GM12873 (cell line): ENCODE measurements at regions not wholly inside any gene's neighbourhood (a gene's known extent, or its start where the extent isn't known, plus 50 kb on each side); places are given as distances from the start of the nearest gene placed in this dataset.

Experiments used
- TF ChIP-seq, protein P1 (sequence below): IDR thresholded peaks from 2 replicates; pipeline ENCODE4 v1.5.1; 2012; ENCODE audit warnings: low read depth, mild to moderate bottlenecking, moderate library complexity, low read length, control low read depth; ENCODE audit not compliant: insufficient read depth; ENCODE audit errors: missing control alignments

DNA sequence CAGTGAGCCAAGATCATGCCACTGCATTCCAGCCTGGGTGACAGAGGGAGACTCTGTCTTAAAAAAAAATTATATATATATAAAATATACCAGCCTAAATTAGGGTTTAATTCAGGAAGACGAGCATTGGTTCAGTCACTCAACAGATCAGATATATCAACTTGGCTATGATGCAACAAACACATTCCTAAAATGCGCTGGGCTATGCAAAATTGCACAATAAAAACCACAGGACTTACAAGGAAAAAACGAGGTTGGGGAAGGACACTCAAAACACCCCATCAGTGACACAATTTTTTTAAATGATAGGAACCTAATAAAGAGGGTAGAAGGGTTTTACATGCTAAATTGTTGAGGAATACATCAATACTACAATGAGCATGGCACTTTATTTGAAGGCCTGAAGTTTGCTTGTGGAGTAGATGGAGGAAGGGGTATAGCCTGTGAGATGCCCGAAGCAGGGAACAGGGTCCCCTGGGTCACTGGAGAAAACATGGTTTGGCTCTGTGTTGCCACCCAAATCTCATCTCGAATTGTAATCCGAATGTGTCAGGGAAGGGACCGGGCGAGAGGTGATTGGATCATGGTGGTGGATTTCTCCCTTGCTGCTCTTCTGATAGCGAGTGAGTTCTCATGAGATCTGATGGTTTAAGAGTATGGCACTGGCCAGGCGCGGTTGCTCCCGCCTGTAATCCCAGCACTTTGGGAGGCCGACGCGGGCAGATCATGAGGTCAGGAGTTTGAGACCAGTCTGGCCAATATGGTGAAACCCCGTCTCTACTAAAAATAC, 71.2 kb downstream of the TNFAIP2 start:
- TF ChIP-seq, protein P1, sequence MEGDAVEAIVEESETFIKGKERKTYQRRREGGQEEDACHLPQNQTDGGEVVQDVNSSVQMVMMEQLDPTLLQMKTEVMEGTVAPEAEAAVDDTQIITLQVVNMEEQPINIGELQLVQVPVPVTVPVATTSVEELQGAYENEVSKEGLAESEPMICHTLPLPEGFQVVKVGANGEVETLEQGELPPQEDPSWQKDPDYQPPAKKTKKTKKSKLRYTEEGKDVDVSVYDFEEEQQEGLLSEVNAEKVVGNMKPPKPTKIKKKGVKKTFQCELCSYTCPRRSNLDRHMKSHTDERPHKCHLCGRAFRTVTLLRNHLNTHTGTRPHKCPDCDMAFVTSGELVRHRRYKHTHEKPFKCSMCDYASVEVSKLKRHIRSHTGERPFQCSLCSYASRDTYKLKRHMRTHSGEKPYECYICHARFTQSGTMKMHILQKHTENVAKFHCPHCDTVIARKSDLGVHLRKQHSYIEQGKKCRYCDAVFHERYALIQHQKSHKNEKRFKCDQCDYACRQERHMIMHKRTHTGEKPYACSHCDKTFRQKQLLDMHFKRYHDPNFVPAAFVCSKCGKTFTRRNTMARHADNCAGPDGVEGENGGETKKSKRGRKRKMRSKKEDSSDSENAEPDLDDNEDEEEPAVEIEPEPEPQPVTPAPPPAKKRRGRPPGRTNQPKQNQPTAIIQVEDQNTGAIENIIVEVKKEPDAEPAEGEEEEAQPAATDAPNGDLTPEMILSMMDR = no peak

DNA sequence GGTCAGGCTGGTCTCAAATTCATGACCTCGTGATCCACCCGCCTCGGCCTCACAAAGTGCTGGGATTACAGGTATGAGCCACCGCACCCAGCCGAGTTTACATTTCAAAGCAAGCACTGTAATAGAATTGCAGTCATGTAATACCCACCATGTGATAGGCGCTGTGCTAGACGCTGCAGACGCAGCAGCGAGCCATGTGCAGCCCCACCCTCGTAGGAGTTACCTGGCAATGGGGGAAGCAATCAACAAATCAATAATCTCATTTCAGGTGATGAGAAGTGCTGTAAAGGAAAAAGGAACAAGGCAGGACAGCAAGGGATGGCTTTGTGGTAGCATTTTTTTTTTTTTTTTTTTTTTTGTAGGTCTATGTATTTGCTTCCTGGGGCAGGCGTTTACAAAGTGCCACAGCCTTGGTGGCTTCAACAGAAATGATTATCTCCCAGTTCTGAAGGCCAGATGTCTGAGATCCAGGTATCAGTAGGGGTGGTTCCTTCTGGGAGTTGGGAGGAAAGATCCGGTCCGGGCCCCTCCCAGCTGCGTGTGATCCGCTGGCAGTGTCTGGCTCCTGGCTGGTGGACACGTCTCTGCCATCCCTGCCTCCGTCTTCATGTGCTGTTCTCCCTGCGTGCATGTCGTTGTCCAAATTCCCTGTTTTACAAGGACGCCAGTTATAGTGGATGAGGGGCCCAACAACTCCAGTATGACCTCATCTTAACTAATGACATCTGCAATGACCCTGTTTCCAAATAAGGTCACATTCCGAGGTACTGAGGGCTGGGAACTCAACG, 72.8 kb downstream of the TNFAIP2 start:
- TF ChIP-seq, protein P1 = no peak

DNA sequence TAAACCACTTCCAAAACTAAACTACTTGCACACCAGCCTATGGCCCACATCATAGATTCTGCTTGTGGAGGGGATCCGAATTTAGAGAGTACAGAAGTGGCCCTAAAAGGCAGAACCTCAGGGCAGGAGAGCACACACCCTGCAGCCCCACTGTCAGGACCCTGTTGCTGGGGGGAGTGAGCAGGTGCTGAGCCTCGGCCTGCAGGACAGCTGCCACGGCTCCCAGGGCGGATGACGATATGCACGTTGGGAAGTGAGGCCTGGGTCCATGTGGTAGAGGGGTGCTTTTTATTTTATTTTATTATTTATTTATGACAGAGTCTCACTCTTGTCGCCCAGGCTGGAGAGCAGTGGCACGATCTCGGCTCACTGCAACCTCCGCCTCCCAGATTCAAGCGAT, 73.5 kb downstream of the TNFAIP2 start:
- TF ChIP-seq, protein P1 = no peak

DNA sequence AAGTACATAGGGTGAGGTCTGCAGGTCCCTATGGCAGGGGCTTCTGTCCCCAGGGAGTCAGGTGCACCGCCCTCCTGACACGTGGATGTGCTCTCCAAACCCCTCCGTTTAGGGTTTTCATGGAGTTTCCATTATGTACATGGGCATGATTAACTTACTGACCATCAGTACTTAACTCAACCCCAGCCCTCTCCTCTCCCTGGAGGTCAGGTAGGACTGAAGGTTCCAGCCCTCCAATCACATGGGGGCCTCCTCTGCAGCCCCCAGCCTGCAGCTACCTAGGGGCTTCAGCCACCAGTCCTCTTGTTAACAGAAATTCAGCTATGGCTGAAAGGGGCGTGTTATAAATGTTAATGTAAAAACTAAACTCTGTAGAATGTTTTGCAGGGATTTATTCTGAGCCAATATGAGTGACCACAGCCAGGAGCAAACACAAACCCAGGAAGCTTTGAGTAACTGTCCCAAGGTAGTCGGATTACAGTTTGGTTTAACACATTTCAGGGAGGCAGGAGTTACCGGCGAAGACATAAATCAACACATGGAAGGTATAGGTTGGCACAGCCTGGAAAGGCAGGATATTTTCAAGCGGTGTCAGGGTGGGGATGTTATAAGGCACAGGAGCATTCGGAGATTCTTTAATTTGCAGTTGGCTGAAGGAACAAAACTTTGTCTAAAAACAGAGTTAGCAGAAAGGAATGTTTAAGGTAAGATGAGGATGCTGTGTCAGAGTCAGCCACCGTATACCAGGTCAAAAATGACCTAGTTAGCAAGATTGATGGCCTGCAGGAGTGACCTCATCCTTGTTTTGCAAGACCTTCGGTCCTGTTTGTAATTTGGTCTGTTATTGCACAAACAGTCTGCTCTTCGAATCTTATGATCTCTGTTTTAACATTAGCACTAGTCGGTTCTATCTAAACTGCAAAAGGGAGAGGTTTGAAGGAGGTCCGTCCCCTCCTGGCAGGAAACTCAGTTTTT, 75.2 kb downstream of the TNFAIP2 start:
- TF ChIP-seq, protein P1 = no peak

DNA sequence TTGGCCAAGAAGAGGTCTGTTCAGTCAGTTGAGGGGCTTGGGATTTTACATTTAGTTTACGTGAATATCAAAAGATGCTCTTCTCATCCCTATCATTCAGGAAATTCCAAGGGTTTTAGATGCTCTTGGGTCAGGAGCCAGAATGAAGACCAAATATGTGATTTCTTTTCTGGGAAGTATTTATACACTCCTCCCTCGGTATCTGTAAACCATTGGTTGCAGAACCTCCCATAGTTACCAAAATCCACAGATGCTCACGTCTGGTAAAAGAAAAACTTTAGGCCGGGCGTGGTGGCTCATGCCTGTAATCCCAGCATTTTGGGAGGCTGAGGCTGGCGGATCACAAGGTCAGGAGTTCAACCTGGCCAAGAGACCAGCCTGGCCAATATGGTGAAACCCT, 75.9 kb downstream of the TNFAIP2 start:
- TF ChIP-seq, protein P1 = no peak

DNA sequence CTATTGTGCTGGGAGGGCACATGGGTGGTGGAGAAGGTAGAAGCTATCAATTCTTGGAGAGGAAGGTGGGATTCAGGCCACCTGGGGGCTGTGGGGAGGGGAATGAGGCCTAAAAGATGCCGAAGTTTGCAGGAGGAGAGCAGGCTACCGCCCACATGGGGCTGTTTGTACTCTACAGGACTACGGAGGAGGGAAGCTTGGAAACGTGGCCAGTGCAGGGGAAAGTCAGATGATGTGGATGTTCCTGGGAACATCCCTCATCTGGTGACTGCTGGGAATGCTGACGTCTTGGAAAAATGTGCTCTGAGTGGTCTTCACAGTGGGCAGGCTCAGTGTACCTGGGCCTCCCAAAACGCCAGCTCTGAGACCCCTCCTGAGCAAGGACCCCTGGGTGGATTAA, 78.5 kb downstream of the TNFAIP2 start:
- TF ChIP-seq, protein P1 = no peak
